HG02759 (cell line): ENCODE measurements at regions not wholly inside any gene's neighbourhood (a gene's known extent, or its start where the extent isn't known, plus 50 kb on each side); places are given as distances from the start of the nearest gene placed in this dataset.

Source experiments
- ATAC-seq: cut with Tn5 transposase; IDR thresholded peaks from one replicate; pipeline ENCODE4 v1.9.1; 2021; ENCODE audit warnings: mild to moderate bottlenecking, moderate library complexity; ENCODE audit not compliant: unreplicated experiment

DNA sequence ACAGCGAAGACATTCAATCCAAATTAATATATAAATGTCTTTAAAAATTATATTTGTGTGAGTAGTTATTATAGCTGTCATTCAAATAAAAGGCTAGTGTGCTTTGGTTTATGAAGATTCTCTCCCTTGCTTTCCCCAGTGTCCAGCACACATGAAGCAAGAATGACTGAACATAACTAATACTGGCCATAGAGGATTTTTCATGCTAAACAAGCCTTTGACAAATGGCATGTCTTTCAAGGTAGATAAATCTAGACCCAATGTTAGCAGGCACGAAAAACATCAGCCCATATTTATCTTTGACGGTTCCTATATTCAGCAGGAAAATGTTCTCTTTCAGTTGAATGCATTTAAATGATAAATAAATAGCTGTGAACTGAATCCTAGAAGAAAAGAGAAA is 1234.4 kb downstream of the EPHA7 start:
- ATAC-seq = no peak

DNA sequence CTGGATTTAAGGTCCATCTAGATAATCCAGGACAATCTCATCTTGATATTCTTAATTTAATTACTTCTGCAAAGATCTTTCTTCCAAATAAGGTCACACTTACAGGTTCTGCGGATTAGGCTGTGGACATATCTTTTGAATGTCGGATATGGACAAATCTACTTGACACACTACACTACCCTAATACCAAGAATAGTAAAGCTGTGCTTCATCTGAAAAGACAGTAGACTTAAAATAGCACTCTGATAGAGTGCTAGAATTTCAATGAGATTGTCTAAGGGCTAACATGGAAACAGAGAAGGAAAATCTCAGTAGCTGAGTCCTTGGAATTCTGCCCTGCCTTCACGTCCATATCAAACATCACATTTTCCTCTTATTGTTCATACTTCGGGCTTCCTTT is 1238.0 kb downstream of the EPHA7 start:
- ATAC-seq = no peak

DNA sequence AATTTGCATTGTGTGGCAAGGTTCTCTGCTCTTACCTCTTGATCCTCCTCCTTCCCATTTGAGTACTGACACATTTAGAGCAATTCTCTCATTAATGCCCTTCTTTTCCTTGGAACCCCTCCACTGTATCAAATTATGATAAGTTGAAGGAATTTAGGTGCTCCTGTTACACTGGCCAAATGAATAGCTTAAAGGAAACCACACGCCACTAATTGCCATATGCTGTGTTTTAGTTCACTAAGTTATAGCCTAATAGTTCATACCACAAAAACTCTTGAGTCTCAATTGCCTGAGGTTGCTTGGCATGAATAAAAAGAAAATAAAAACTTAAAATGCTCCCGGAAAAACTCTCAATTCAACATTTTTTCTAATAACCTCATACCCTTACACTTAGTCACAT is 1239.3 kb downstream of the EPHA7 start:
- ATAC-seq = no peak

DNA sequence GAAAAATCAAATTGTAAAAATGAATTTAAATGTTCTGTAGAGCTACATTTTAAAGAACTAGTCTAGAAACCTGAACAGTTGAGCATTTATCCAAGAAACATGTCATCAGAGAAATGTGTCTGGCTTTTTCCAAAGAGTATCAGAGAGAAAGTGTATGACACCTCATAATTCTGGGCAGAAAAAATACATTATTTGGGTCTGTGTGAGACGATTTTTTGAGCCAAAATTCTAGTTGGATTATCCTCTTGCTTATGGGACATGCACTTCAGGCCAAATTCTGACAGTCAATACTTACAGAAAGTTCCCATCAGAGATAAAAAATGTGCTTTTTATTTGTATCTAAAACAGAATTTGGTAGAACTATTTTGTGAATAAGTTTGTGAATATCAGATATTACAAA is 1242.7 kb downstream of the EPHA7 start:
- no peak for ATAC-seq

DNA sequence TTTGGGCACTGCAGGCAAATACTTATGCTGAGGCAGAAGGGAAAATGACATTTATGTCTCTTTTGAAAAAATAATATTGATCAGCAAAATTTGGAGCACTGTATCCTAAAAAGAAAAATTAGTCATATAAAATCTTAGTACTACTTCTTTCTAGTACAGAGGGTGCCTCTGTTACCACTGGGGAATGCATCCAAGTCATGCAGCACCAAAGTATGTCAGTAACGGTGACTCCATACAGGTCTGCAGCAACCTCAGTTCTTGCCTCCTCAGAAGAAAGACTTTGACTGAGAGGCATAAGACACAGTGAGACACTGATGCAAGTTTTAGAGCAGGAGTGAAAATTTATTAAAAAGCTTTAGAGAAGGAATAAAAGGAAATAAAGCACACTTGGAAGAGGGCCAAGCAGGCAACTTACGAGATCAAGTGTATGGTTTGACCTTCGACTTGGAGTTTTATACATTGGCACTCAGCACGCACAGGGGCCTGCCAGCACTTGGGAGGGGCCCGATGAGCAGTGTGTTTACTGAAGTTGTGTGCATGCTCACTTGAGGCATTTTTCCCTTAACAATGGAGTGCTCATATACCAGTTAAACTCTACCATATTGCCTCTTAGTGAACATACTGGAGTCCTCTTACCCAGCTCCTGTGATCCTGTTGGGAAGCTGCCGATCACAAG is 1244.8 kb downstream of the EPHA7 start:
- no peak for ATAC-seq

DNA sequence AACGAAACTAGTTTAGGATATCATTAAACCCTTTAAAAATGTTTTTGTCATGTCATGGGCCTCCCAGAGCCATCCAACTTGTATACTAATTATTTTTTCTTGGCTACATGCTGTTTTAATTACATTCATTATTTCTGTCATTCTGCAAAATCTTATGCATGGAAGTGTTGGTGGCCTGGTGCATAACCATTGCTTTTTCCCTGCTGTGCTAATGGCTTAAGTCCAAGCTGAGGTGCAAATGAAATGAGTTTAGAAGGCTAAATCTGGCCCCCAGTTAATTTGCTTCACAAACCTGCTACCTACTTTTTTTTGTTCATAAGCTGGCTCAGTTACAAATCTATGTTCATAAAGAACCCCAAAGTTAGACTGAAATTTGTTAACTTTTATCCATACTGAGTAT is 1249.9 kb downstream of the EPHA7 start:
- ATAC-seq = no peak

DNA sequence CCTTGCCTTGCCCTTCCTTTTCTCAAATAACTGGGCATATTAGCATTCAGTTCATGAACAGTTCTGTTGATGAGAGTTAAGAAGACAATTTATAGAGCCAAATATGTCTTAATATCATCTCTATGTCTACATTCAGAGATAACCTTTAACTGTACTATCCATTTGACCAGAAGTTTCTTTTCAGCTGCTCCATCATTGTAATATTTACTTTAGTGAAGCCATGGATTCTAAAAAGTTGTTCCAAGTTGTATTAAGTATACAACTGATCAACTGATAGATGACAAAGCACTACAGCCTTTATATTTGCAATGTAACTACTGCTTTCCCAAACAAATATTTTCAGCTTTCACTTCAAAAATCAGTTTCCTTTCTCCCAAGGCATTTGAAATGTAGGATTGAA is 1252.7 kb downstream of the EPHA7 start:
- ATAC-seq = no peak

DNA sequence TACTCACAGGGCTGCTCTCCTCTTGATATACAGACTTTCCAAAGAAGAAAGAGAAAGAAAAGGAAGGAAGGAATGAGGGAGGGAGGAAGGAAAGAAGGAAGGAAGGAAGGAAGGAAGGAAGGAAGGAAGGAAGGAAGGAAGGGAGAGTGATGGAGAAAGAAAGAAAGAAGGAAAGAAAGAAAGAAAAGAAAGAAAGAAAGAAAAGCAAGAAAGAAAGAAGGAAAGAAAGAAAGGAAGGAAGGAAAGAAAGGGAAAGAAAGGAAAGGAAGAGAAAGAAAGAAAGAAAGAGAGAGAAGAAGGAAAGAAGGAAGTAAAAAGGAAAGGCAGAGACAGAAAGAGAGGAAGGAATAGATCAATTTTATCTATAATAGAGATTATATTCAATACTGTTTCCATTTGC is 1257.4 kb downstream of the EPHA7 start:
- ATAC-seq = no peak

DNA sequence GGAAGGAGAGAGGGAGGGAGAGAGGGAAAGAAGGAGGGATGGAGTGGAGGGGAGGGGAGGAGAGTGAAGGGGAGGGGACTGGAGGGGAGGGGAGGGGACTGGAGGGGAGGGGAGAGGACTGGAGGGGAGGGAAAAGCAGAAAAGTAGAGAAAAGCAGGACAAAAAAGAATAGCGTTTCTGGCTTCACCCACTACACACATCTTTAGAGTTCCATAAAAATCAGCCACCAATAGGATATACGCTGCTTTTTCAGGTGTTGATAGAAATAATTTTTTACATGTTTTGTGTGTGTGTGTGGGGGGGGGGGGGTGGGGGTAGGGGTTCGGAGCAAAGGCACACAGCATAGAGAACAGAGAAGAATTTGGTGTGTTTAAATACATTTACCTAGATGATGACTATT is 1259.1 kb downstream of the EPHA7 start:
- ATAC-seq = no peak

DNA sequence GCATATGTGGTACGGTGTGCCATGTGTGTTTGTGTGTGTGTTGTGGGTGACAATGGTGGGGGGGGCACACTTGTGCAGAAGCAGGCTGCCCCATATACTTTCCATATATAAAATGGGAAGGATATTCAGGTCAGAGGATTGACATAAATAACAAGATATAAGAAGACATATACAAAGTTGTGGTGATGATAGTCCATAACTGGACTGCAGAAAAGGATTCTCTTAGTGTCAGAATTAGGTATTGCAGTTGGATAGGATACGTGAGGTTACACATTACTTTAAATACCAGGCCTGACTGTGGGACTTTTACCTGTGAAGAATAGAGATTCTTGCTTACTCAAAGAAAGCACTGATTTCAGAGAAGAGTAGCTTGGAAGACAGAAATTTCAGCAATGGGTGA is 1260.3 kb downstream of the EPHA7 start:
- ATAC-seq = no peak

DNA sequence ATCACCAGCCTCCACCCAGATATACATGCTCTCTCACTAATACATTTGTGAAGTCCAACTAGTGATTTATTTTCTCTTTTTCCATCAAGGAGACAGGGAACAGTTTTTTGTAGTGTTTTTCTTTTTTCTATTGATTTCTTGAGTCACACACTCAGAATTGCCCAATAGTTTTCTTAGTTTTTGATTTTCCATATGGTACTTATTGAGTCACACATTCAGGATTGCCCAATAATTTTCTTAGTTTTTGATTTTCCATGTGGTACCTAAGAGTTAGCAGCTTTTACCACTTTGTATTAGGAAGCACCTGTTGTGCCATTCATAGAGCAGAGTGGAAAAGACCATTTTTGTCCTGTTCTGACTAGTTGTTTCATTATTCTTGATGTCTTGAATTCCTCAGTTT is 1268.8 kb downstream of the EPHA7 start:
- ATAC-seq = no peak

DNA sequence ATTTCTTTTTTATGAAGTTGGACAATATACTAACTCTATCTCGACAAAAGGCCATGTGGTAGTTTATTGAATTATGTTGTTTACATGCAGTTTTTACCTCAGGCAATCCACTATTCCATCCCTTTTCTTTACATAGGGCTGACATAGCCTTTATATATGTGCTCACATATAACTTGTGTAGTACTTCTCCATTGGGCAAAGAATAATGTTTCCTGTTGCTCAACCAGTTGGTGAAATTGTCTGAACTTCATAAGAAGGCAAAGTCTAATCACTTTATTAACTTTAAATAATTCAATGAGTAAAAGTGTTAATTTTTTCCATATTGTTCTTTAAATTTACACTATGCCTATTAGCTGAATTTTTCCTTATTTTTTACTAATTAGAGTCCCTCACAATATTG is 1272.1 kb downstream of the EPHA7 start:
- no peak for ATAC-seq

DNA sequence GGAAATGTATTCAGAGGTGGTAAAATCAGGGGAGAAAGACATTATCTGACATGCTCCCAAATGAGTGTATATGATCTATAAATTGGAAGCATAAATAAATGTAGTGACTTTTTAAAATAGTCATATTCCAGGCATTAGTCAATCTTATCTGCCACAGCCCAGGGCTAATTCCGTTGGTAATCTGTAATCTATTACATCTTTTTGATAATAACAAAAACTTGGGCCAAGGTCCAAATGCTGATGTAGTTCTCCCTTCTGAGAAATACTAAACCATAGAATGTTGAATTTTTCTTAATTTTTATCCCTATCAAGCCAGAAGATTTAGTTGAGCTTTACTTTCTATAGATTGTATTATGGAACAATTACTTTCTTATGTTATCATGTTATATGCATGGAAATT is 1279.8 kb downstream of the EPHA7 start:
- no peak for ATAC-seq

DNA sequence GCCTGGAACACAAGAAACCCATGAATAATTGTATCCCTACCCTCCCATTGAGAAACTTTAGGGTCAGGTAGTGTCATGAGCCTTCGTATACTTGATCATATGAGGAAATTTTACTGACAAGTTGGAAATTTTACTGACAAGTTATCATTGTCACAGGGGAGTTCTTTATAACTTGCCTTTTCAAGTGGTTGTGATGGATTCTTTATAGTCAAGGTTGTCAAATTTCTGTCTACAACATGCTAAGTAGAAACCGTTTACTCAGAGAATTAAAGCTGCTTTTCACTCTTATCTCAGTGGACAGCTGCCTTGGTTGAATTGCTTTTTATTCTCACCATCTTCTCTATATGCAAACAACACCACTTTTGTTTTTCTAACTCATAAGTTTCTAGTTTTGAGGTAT is 1286.4 kb downstream of the EPHA7 start:
- no peak for ATAC-seq

DNA sequence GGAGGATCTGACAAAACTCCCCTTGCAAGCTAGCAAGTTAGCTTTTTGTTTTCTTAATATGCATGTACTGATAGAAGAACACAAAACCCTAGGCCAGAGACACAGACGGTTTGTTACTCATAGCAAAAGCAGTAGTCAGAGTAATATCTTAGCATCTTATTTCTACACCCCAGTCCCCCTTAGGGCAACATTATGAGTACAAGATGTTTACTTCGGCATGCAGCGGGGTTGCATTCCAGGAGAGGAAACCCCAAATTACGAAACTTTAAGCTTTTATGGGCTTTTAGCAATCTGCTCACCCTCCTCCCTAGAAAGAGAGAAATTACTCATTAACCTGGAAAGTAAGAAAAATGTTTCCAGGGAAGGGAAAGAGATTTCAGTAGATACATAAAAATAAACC is 1286.9 kb downstream of the EPHA7 start:
- no peak for ATAC-seq

DNA sequence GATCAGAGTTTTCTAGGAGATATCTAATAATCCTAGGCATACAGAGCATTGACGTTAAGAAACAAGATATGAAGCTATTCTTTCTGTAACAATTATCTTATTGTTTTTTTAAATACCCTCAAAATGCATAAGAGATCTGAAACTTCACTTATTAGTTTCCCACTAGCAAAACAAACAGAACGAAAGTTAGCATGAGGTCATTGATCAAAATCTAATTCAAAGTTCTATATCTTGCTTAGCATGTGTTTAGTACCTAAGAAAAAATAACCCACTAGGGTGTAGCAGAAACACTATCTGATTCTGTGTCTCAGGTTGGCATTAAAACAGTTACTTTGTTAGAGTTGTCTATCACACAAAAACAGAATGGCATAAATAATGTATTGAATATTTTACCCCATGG is 1288.4 kb downstream of the EPHA7 start:
- ATAC-seq = no peak

DNA sequence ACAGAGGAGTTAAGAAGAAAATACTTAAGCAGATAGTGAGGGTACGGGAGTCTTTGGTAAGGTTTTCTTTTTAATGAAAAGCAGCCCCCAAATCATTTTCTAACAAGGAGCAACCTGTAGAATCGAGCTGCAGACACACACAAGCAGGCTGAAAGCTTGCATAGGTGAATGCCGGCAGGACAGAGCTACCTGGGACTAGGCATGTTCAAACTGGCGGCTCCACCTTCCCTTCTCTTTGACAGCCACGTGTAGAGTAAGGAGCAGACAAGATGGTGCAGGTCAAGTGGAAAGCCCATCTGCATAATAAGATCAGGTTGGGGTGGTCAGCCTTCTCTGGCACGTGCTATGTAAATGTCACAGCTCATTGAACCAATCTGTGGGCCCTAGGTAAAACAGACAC is 1292.4 kb downstream of the EPHA7 start:
- ATAC-seq = no peak

DNA sequence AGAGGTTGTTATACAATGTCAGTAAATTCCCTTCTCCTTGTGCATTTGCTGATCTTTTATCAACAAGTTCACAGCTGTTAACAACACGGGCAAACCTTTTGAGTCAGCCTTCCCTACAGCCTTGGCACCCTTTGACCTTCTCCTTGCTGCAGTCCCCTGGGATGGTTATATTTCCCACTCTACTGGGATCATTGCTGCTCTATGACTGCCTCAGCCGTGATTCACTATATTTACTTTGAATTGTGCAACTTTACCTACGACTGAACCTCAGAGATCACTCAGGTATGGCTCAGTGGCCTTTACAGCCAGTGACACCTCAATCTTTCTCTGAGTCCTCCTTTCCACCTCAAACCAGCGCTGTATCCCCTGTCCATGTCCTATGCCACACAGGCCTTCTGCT is 1293.3 kb downstream of the EPHA7 start:
- ATAC-seq = no peak

DNA sequence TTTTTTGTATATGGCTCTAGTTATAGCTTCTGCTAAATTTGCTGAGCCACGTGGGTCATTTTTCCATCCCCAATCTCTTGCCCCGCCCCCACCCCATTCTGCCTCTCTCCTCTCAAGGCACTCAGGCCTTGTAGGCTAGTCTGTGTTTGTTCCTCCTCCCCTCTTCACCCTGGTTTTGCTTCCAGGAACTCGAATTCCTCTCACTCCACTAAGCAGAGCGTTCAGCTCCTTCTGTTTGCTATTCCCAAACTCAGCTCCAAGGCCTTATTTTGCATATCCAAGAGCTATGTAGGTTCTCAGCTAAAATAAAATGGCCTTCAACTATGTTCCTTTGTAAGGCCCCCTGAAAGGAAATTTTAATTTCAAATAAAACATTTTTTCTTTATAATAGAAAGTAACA is 1293.7 kb downstream of the EPHA7 start:
- no peak for ATAC-seq

DNA sequence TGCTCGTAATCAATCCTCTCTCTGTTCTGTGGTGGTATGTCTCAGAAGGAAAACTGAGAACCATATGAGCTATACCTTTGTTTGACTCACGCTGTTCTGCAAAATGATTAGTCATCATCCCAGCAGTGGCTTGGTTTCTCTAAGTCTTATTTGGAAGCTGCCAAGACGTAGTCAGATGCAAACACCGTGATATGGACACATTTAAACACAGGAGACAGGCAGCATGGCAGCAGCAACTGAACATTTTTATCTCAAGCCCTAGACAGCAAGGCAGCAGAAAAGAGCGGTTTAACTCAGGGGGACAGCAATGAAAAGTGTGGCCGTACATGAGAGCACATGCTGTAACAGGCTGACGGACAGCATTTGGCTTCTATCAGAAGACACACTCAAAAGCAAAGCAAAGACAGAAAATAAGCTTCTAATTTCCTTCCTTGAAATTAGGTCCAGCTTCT is 1295.1 kb downstream of the EPHA7 start:
- ATAC-seq = no peak

DNA sequence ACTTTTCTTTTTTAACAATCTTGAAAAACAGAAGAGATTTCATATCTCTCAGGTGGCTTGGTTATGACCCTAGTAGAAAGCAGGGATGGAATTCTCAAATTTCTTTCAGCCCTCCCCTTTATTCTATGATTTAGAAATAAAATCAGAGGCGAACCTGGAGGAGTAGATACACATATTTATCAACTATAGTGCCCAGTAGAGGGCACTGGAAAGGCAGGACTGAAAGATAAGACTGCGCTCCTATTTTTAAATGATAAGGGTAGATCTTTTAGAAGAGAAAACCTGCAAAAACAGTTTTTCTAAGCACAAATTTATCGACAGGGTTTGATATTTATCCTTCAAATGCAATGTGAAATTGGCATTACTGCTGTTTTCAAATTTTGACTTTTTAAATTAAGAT is 1296.6 kb downstream of the EPHA7 start:
- no peak for ATAC-seq

DNA sequence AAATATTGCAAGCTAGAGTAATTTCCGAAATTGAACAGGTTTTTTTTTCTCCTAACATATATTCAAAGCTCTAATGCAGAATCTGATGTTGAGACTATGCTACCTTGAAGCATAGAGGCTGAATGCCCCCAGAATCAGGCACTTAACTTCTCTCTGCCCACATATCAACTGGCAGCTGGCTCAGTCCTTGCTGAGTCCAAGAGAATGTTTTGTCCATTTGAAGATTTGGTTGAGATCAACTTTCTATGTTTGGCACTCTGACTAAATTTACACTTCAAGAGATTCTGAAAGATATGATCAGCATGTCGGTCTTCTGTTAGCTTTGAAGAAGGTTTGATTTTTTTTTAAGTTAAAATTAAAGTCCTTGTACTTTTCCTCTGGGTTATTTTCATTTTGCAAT is 1298.1 kb downstream of the EPHA7 start:
- no peak for ATAC-seq

DNA sequence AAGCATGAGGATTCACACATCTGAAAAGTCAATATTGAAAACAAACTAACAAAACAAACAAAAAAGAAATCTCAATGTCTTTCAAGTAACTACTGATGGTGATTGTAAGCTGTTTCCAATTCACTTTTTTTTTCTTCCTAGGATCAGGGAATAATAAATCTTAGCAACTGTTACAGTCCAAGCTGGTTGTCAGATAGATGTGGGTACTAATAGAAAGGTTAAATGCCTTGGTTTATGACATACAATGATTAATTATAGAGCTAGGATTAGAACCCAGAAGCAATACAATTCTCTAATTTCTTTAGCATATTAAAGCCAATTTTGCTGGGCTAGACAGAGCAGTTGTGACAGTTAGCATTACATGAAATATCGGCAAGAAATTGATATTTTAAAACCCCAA is 1301.6 kb downstream of the EPHA7 start:
- no peak for ATAC-seq

DNA sequence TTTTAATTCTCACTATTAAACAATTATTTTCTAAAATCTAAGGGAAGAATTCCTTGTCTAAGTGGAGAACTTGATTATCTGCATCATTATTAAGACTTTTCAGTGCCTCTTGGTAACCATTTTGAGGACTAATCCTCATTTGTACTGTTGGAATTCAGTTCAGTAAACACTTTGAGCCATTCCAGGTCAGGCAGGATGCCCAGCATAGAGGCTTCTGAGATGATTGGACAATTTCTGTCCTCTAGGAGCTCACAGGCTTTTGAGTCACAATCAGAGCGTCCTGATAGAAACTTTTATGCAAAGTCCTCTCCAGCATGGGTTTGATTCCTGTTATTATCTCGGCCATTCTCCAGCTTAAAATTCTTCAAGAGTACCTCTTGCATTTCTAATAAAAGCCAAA is 1304.6 kb downstream of the EPHA7 start:
- no peak for ATAC-seq
